ENCODE measurements at regions not wholly inside any gene's neighbourhood (a gene's known extent, or its start where the extent isn't known, plus 50 kb on each side); places are given as distances from the start of the nearest gene placed in this dataset.

GRCh38 chr1:58283388-58284224 is 262.9 kb downstream of the OMA1 start:
- no peak for TF ChIP-seq CSDC2 (CRISPR knock-in tag; IDR thresholded peaks at IDR 0.05)
- no peak for TF ChIP-seq ZFP3 (CRISPR knock-in tag; IDR thresholded peaks at IDR 0.05)
- no peak for TF ChIP-seq RARB (CRISPR knock-in tag; IDR thresholded peaks at IDR 0.05)
- no peak for TF ChIP-seq CREB5 (CRISPR knock-in tag; IDR thresholded peaks at IDR 0.05; ENCODE audit: low read depth)
- TF ChIP-seq PATZ1 (CRISPR knock-in tag; IDR thresholded peaks at IDR 0.05; ENCODE audit: borderline replicate concordance): no peak
- TF ChIP-seq ZFP30 (CRISPR knock-in tag; IDR thresholded peaks at IDR 0.05): no peak
